Liver (tissue), 7 donors: ENCODE measurements at regions not wholly inside any gene's neighbourhood (a gene's known extent, or its start where the extent isn't known, plus 50 kb on each side); places are given as distances from the start of the nearest gene placed in this dataset.

ENCODE experiments used
- DNase-seq: peaks from one replicate; pipeline ENCODE4 v3.0.0-alpha.2; 2017; ENCODE audit warnings: low spot score
- H3K27ac ChIP-seq, 2 donors: one replicate each; pipeline ENCODE4 v1.7.0; 2013; ENCODE audit warnings: inconsistent platforms in 2 of 2, low read length in 2 of 2, control low read depth in 1 of 2, low read depth in 1 of 2, mild to moderate bottlenecking in 1 of 2
- H3K27me3 ChIP-seq, 4 donors: one replicate each; pipeline versions ENCODE4 v1.6.1 to v1.7.0; 2013; ENCODE audit warnings: low read length in 3 of 4, inconsistent platforms in 1 of 4, mild to moderate bottlenecking in 1 of 4, moderate library complexity in 1 of 4; ENCODE audit not compliant: control insufficient read depth in 4 of 4, insufficient read depth in 4 of 4
- H3K36me3 ChIP-seq, 4 donors: one replicate each; pipeline versions ENCODE4 v1.6.1 to v1.7.0; 2013; ENCODE audit warnings: low read length in 3 of 4, mild to moderate bottlenecking in 3 of 4, low read depth in 1 of 4, moderate library complexity in 1 of 4; ENCODE audit not compliant: control insufficient read depth in 4 of 4, insufficient read depth in 3 of 4
- H3K4me1 ChIP-seq, 4 donors: one replicate each; pipeline versions ENCODE4 v1.6.1 to v1.7.0; 2013; ENCODE audit warnings: low read length in 3 of 4, mild to moderate bottlenecking in 3 of 4, moderate library complexity in 1 of 4; ENCODE audit not compliant: control insufficient read depth in 4 of 4, insufficient read depth in 4 of 4
- H3K4me3 ChIP-seq, 3 donors: one replicate each; pipeline versions ENCODE4 v1.6.1 to v1.7.0; 2013; ENCODE audit warnings: low read length in 3 of 3, control low read depth in 1 of 3, low read depth in 1 of 3, mild to moderate bottlenecking in 1 of 3
- H3K9ac ChIP-seq, 2 donors: one replicate each; pipeline ENCODE4 v1.7.0; 2013; ENCODE audit warnings: low read length in 2 of 2, mild to moderate bottlenecking in 2 of 2, moderate library complexity in 2 of 2, control low read depth in 1 of 2, low read depth in 1 of 2
- H3K9me3 ChIP-seq, 4 donors: one replicate each; pipeline versions ENCODE4 v1.6.1 to v1.7.0; 2013; ENCODE audit warnings: low read length in 3 of 4; ENCODE audit not compliant: control insufficient read depth in 4 of 4
- EGR1 ChIP-seq, 2 donors: IDR thresholded peaks; 2 replicates each; pipeline ENCODE4 v1.6.1; 2016 to 2018; ENCODE audit warnings: antibody characterized with exemption in 2 of 2, low read depth in 2 of 2
- FOXA1 ChIP-seq: IDR thresholded peaks from 2 replicates; pipeline ENCODE4 v1.6.1; 2016; ENCODE audit warnings: antibody characterized with exemption
- FOXA2 ChIP-seq: IDR thresholded peaks from 2 replicates; pipeline ENCODE4 v1.6.1; 2016; ENCODE audit warnings: antibody characterized with exemption
- GABPA ChIP-seq, 2 donors: IDR thresholded peaks in 1 of 2; conservative IDR thresholded peaks in 1 of 2; 2 replicates each; pipeline ENCODE4 v1.6.1; 2016; ENCODE audit warnings: antibody characterized with exemption in 2 of 2, mild to moderate bottlenecking in 1 of 2, moderate library complexity in 1 of 2
- HNF4G ChIP-seq: IDR thresholded peaks from 2 replicates; pipeline ENCODE4 v1.6.1; 2016; ENCODE audit warnings: antibody characterized with exemption
- JUND ChIP-seq, 2 donors: IDR thresholded peaks; 2 replicates each; pipeline ENCODE4 v1.6.1; 2016; ENCODE audit warnings: antibody characterized with exemption in 2 of 2
- MAX ChIP-seq: IDR thresholded peaks from 2 replicates; pipeline ENCODE4 v1.6.1; 2016; ENCODE audit warnings: antibody characterized with exemption
- NR2F2 ChIP-seq: IDR thresholded peaks from 2 replicates; pipeline ENCODE4 v1.6.1; 2016; ENCODE audit warnings: antibody characterized with exemption
- RAD21 ChIP-seq, 2 donors: IDR thresholded peaks; 2 replicates each; pipeline ENCODE4 v1.6.1; 2016; ENCODE audit warnings: antibody characterized with exemption in 2 of 2, mild to moderate bottlenecking in 2 of 2
- RXRA ChIP-seq, 2 donors: IDR thresholded peaks; 2 replicates each; pipeline ENCODE4 v1.6.1; 2017 to 2018; ENCODE audit warnings: antibody characterized with exemption in 2 of 2, mild to moderate bottlenecking in 1 of 2
- SP1 ChIP-seq: IDR thresholded peaks from 2 replicates; pipeline ENCODE4 v1.6.1; 2018; ENCODE audit warnings: antibody characterized with exemption, mild to moderate bottlenecking
- TAF1 ChIP-seq: conservative IDR thresholded peaks from 2 replicates; pipeline ENCODE4 v1.6.1; 2016; ENCODE audit warnings: antibody characterized with exemption, mild to moderate bottlenecking
- YY1 ChIP-seq: IDR thresholded peaks from 2 replicates; pipeline ENCODE4 v1.6.1; 2016; ENCODE audit warnings: antibody characterized with exemption, mild to moderate bottlenecking
- WGBS: extraction: QIAGEN DNeasy Blood & Tissue Kit; methylation state at CpG from one replicate; pipeline ENCODE4 v1.1.7; 2013; 5-methylcytosine and 5-hydroxymethylcytosine counted together
- TF ChIP-seq, protein P1 (sequence below): IDR thresholded peaks from 2 replicates; pipeline ENCODE4 v1.6.1; 2016; ENCODE audit warnings: antibody characterized with exemption
- TF ChIP-seq, protein P2 (sequence below): IDR thresholded peaks from 2 replicates; pipeline ENCODE4 v1.6.1; 2016; ENCODE audit warnings: antibody characterized with exemption
- TF ChIP-seq, protein P3 (sequence below): IDR thresholded peaks from 2 replicates; pipeline ENCODE4 v1.6.1; 2016; ENCODE audit warnings: antibody characterized with exemption, mild to moderate bottlenecking
- donor health status: healthy.
- donor health status: healthy.
- donor health status: healthy.
- donor health status: healthy.

DNA sequence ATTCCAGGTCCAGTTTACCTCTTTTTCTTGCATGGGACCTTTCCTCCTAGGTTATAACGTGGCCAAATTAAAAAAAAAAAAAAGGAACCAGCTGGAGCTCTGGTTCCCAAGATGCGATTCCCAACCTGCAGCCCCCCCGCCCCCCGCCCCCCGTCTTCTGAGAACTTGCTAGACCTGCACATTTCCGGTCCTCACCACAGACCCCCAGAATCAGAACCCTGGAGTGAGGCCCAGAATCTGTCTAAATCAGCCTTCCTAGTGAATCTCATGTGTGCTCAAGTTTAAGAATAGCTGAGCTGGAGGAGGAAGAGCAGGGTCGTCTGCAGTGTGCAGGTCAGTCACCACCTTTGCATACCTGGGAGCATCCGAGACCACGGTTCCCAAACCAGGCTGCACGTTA, 144.2 kb downstream of the KLF6 start:
- peaks cover 0 to 3% (median 0%) of the 10 kb centered on the region in 4 donors for H3K27me3 ChIP-seq
- no peak for DNase-seq
- H3K27ac ChIP-seq = no peak overlapping the region
- TF ChIP-seq SP1 (no peak), MAX (no peak), TAF1 (no peak), FOXA1 (no peak), HNF4G (no peak), EGR1 (IDR thresholded peaks at IDR 0.05; ENCODE audit: low read depth in 2 of 2) (no peak), FOXA2 (no peak), RAD21 (IDR thresholded peaks at IDR 0.05) (no peak), YY1 (no peak)
- TF ChIP-seq, protein P1, sequence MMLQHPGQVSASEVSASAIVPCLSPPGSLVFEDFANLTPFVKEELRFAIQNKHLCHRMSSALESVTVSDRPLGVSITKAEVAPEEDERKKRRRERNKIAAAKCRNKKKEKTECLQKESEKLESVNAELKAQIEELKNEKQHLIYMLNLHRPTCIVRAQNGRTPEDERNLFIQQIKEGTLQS = no peak
- TF ChIP-seq, protein P2, sequence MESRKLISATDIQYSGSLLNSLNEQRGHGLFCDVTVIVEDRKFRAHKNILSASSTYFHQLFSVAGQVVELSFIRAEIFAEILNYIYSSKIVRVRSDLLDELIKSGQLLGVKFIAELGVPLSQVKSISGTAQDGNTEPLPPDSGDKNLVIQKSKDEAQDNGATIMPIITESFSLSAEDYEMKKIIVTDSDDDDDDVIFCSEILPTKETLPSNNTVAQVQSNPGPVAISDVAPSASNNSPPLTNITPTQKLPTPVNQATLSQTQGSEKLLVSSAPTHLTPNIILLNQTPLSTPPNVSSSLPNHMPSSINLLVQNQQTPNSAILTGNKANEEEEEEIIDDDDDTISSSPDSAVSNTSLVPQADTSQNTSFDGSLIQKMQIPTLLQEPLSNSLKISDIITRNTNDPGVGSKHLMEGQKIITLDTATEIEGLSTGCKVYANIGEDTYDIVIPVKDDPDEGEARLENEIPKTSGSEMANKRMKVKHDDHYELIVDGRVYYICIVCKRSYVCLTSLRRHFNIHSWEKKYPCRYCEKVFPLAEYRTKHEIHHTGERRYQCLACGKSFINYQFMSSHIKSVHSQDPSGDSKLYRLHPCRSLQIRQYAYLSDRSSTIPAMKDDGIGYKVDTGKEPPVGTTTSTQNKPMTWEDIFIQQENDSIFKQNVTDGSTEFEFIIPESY = no peak
- TF ChIP-seq, protein P3, sequence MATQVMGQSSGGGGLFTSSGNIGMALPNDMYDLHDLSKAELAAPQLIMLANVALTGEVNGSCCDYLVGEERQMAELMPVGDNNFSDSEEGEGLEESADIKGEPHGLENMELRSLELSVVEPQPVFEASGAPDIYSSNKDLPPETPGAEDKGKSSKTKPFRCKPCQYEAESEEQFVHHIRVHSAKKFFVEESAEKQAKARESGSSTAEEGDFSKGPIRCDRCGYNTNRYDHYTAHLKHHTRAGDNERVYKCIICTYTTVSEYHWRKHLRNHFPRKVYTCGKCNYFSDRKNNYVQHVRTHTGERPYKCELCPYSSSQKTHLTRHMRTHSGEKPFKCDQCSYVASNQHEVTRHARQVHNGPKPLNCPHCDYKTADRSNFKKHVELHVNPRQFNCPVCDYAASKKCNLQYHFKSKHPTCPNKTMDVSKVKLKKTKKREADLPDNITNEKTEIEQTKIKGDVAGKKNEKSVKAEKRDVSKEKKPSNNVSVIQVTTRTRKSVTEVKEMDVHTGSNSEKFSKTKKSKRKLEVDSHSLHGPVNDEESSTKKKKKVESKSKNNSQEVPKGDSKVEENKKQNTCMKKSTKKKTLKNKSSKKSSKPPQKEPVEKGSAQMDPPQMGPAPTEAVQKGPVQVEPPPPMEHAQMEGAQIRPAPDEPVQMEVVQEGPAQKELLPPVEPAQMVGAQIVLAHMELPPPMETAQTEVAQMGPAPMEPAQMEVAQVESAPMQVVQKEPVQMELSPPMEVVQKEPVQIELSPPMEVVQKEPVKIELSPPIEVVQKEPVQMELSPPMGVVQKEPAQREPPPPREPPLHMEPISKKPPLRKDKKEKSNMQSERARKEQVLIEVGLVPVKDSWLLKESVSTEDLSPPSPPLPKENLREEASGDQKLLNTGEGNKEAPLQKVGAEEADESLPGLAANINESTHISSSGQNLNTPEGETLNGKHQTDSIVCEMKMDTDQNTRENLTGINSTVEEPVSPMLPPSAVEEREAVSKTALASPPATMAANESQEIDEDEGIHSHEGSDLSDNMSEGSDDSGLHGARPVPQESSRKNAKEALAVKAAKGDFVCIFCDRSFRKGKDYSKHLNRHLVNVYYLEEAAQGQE = no peak
- H3K4me1 ChIP-seq = no peaks in the 10 kb centered on the region
- H3K9ac ChIP-seq = no peak overlapping the region
- 85% methylated on average over 10 of the region's 10 CpGs for WGBS
- H3K36me3 ChIP-seq = no peaks in the 10 kb centered on the region
- no peak overlapping the region for H3K4me3 ChIP-seq
- H3K9me3 ChIP-seq = no peaks in the 10 kb centered on the region

DNA sequence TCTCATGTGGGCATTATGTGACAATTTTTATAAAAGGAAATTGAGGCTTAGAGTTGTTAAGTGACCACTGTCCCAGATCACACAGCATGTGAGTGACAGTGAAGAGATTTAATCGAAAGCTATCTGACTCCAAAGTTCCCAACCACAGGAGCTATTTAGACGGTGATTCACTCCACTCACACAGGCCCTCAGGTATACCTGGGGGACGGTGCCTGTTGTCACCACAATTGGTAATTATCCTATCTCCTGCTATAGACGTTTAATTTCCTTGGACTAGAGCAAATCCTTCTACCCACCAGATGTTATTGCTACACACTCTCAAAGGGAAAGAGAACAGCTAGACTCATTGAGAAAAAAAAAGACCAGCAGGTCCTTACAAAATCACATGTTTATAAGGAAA, 145.5 kb downstream of the KLF6 start:
- no peak for TF ChIP-seq FOXA1
- TF ChIP-seq, protein P3 = no peak
- TF ChIP-seq FOXA2 = no peak
- no peak for TF ChIP-seq SP1
- no peak for TF ChIP-seq TAF1
- TF ChIP-seq JUND (IDR thresholded peaks at IDR 0.05) = no peak
- TF ChIP-seq, protein P2 = no peak
- TF ChIP-seq HNF4G = no peak
- TF ChIP-seq NR2F2 = no peak
- TF ChIP-seq YY1 = no peak
- TF ChIP-seq GABPA (IDR thresholded peaks at IDR 0.05 in 1 of 2, conservative IDR thresholded peaks at IDR 0.05 in 1 of 2) = no peak
- TF ChIP-seq RXRA (IDR thresholded peaks at IDR 0.05) = no peak
- TF ChIP-seq MAX = no peak
- TF ChIP-seq RAD21 (IDR thresholded peaks at IDR 0.05) = no peak
- TF ChIP-seq, protein P1 = no peak
- 76% methylated on average over 4 of the region's 4 CpGs for WGBS
- no peak overlapping the region for H3K4me3 ChIP-seq

More for the DNA sequence above, 145.5 kb downstream of the KLF6 start:
- Histone ChIP-seq H3K4me1 (no peaks in the 10 kb centered on the region), H3K36me3 (no peaks in the 10 kb centered on the region), H3K27me3 (peaks cover 0 to 3% (median 0%) of the 10 kb centered on the region in 4 donors), H3K27ac (no peak overlapping the region), H3K9me3 (no peaks in the 10 kb centered on the region), H3K9ac (no peak overlapping the region)
- DNase-seq = no peak
